Fibroblast of pulmonary artery (primary cell): ENCODE measurements at regions not wholly inside any gene's neighbourhood (a gene's known extent, or its start where the extent isn't known, plus 50 kb on each side); places are given as distances from the start of the nearest gene placed in this dataset.

Experiments used
- DNase-seq: peaks from one replicate; pipeline ENCODE4 v3.0.0-alpha.2; 2010; ENCODE audit warnings: low read depth
- H3K4me3 ChIP-seq: replicated peaks from 2 replicates; pipeline ENCODE4 v1.5.1; 2011; ENCODE audit warnings: low read depth, mild to moderate bottlenecking, control low read depth, low read length, moderate library complexity
- TF ChIP-seq, protein P1 (sequence below): IDR thresholded peaks from 2 replicates; pipeline ENCODE4 v1.5.1; 2011; ENCODE audit warnings: mild to moderate bottlenecking, control low read depth, low read length, inconsistent platforms; ENCODE audit errors: missing control alignments

DNA sequence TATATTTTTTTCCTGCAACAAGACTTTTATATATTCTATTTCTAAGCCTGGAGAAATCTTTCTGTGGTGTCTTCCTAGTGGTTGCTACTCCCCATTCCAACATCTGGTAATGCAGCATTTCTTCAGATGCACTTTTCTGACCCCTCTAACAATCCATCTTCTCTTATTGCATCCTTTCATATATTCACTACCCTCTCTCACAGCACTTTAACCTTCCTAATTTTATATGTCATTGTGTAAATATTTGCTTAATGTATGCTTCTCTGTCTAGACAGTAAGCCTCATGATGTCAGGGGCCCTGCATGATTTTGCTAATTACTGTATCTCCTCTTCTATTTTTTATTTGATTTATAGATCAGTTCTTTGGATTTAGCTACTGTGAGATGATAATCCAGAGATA, 701.6 kb downstream of the KCNA4 start:
- TF ChIP-seq, protein P1, sequence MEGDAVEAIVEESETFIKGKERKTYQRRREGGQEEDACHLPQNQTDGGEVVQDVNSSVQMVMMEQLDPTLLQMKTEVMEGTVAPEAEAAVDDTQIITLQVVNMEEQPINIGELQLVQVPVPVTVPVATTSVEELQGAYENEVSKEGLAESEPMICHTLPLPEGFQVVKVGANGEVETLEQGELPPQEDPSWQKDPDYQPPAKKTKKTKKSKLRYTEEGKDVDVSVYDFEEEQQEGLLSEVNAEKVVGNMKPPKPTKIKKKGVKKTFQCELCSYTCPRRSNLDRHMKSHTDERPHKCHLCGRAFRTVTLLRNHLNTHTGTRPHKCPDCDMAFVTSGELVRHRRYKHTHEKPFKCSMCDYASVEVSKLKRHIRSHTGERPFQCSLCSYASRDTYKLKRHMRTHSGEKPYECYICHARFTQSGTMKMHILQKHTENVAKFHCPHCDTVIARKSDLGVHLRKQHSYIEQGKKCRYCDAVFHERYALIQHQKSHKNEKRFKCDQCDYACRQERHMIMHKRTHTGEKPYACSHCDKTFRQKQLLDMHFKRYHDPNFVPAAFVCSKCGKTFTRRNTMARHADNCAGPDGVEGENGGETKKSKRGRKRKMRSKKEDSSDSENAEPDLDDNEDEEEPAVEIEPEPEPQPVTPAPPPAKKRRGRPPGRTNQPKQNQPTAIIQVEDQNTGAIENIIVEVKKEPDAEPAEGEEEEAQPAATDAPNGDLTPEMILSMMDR: no peak
- DNase-seq: no peak
- H3K4me3 ChIP-seq: no peak overlapping the region

DNA sequence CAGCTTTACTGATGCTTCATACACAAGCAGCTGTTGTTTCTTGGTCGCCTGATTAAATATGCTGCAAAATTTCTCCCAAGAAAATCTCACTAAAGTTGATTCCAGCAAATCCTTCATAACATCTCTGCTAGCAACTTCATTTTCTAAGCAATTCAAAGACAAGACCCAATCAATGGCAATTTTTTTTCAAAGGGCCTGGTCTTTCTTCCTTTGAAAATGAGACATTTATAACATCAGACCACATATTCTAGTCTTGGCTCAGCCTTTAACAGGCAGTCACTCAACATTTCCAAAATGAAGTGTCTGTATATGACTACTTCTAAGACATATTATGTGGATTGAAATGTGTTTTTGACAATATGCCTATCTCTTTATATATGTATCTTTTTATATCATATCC, 702.6 kb downstream of the KCNA4 start:
- H3K4me3 ChIP-seq: no peak overlapping the region
- no peak for DNase-seq
- TF ChIP-seq, protein P1: no peak

DNA sequence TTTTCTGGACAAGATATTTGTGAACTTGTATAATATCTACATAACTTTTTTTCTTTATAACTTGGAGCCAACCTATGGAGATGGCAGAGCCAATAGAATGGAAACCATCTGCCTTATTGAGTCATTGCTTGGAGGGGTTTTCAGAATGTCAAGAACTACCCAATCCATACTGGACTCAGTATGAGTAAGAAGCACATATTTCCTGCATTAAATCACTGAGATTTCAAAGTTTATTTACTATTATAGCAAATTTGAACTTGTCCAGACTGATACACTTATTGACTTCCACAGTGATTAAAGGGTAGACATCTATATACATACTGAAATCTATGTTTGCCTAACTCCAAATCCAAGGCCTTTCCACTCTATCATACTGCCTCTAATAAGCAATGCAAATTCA, 704.0 kb downstream of the KCNA4 start:
- no peak overlapping the region for H3K4me3 ChIP-seq
- peak; percentile 35 for DNase-seq
- TF ChIP-seq, protein P1: no peak

DNA sequence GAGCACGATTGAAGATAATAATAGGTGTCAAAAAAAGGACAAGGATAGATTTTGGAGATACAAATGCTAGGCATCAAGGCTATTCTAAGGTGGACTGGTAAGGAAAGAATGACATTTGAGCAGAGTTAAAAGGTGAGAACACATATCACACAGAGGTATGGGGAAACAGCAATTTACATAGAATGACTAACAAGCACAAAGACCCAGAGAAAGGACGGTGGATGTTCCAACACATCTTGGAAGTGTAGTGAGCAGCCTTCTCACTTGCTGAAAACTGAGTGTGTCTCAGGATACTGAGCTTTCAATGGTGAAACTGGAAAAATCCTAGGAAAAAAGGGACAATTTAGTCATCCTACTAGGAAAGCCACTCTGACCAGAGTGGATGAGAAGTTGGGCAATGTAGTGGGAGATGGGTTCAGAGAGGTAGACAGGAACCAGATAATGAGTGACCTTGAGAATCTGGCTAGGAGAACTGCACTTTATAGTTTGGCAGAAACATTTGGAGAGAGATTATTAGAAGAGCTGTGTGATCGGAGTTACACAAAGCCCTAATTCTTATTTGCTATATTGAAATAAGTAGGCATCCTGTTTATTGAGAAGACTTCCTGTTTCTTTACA, 706.0 kb downstream of the KCNA4 start:
- DNase-seq: peak; percentile 26
- TF ChIP-seq, protein P1: no peak
- H3K4me3 ChIP-seq: no peak overlapping the region

DNA sequence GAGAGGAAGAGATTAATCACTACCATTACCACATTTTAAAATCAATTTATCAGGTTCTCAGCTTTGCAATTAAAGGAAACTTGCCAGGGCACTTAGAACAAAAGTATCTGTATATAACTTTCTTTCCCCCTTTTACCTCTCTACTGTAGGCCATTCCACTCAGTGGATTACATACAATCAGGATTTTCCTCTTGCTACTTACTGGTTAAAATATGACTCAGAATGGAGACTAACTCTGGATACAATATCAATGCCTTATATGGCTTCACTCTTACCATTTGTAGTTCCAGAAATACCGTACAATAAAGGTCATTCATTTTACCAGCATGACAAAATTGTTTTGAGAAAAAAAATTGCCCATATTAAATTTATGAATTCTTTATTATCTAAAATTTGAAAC, 706.8 kb downstream of the KCNA4 start:
- H3K4me3 ChIP-seq: no peak overlapping the region
- TF ChIP-seq, protein P1: no peak
- peak; percentile 87 for DNase-seq

DNA sequence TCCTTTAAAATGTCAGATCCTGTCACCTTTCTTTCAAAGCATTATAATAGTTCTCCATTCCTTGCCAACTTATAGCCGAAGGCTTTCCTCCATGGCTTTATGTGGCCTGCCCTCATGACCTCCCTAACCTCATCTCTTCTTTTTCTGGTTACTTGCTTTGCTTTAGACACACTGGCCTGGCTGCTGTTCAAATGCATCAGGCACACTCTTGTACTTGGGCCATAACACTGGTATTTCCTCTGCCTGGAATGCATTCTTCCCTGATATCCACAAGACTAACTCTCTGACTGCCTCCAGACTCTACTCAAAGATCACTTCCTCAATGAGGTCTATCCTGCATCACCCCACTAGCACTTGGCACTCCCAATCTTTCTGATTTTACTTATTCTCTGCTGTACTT, 710.3 kb downstream of the KCNA4 start:
- DNase-seq: peak; percentile 94

More for the DNA sequence above, 710.3 kb downstream of the KCNA4 start:
- no peak overlapping the region for H3K4me3 ChIP-seq
- TF ChIP-seq, protein P1: no peak
